Activated CD4-positive, alpha-beta memory T cell treated with anti-CD3 and anti-CD28 coated beads for 36 hours (primary cell): ENCODE measurements at regions not wholly inside any gene's neighbourhood (a gene's known extent, or its start where the extent isn't known, plus 50 kb on each side); places are given as distances from the start of the nearest gene placed in this dataset.

ENCODE experiments used
- CTCF ChIA-PET: fragments of 350-600 bp; sonication (Branson Sonifier 250); formaldehyde crosslinking; loops from one replicate; lab custom pipeline; 2021; ENCODE audit warnings: antibody characterized with exemption, inconsistent platforms; lab: Charles Lee
- POLR2A ChIA-PET: fragments of 350-600 bp; sonication (Branson Sonifier 250); formaldehyde crosslinking; loops from one replicate; lab custom pipeline; 2021; ENCODE audit warnings: antibody characterized with exemption; lab: Charles Lee
- DNase-seq: peaks from one replicate; pipeline ENCODE4 v3.0.0-alpha.2; 2020
- H3K27ac Mint-ChIP-seq: one replicate; pipeline ENCODE4 v1.8.0; 2021; ENCODE audit warnings: mixed read lengths
- H3K27me3 Mint-ChIP-seq: one replicate; pipeline ENCODE4 v1.8.0; 2021; ENCODE audit warnings: mixed read lengths
- H3K36me3 Mint-ChIP-seq: one replicate; pipeline ENCODE4 v1.8.0; 2021; ENCODE audit warnings: mixed read lengths
- H3K4me1 Mint-ChIP-seq: one replicate; pipeline ENCODE4 v1.8.0; 2021; ENCODE audit warnings: low read depth, mixed read lengths
- H3K4me3 Mint-ChIP-seq: one replicate; pipeline ENCODE4 v1.8.0; 2021; ENCODE audit warnings: mild to moderate bottlenecking, mixed read lengths
- H3K9me3 Mint-ChIP-seq: one replicate; pipeline ENCODE4 v1.8.0; 2021; ENCODE audit warnings: mixed read lengths
- intact Hi-C: fragments of 100-400 bp; cut with micrococcal nuclease; formaldehyde crosslinking; loops from one replicate; pipeline ENCODE4 v1.15.1; 2023

DNA sequence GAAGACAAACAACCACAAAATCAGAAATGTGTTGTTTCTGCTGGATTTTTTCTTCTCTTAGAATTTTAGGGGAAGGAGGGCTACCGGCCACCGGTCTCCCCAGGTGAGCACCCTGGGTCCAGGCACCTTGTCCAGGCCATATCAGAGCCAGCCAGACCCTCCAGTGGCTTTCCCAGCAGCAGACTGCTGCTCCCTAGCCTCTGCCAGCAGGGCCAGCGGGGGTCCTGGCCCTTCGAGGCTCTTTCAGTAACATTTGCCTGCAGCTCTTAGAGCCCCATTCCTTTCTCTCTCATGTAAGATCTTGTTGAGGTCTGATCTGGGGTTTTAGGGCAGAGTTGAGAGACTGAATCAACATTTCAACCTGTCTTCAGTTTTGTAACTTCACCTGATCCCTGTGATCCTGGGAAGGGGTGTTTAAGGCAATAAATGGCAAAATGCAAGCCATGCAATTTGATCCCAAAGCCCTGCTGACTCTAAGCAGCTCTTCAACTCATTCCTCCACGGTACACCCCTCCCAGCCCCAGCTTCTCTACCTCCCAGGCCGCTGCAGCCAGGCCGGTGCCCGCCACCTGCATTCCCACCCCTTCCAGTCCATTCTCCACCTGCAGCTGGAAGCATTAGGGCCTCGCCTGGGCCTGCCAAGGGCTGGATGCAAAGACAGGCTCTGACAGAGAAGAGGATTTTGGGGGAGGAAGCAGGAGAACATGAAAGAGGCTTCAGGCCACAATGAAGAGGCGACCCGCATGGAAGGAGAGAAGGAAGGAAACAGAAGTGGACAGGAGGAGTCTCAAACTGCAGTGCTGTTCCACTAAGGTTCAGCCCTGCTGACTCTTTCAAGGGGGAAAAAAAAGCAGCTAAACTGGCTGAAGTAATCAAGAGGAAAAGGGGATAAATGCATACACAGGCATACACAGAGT lies 113.0 kb upstream of the FGF3 start:
- POLR2A ChIA-PET: no interaction called here
- H3K4me1 Mint-ChIP-seq: no peaks in the 10 kb centered on the region

GRCh38 chr11:69934861-69935494 lies 115.8 kb upstream of the FGF3 start:
- Mint-ChIP-seq H3K27ac (no peak overlapping the region), H3K27me3 (peaks cover 10% of the 10 kb centered on the region), H3K9me3 (peaks cover 7% of the 10 kb centered on the region), H3K4me1 (no peaks in the 10 kb centered on the region), H3K36me3 (no peaks in the 10 kb centered on the region), H3K4me3 (no peak overlapping the region)
- ChIA-PET CTCF (no interaction called here), POLR2A (no interaction called here)
- intact Hi-C loops: no loop called here
- no peak for DNase-seq

More for the DNA sequence above, 113.0 kb upstream of the FGF3 start:
- peaks cover 18% of the 10 kb centered on the region for H3K27me3 Mint-ChIP-seq
- no peak overlapping the region for H3K4me3 Mint-ChIP-seq
- intact Hi-C loops: no loop called here
- CTCF ChIA-PET: no interaction called here
- no peaks in the 10 kb centered on the region for H3K36me3 Mint-ChIP-seq
- H3K9me3 Mint-ChIP-seq: peaks cover 11% of the 10 kb centered on the region
- no peak for DNase-seq
- no peak overlapping the region for H3K27ac Mint-ChIP-seq

DNA sequence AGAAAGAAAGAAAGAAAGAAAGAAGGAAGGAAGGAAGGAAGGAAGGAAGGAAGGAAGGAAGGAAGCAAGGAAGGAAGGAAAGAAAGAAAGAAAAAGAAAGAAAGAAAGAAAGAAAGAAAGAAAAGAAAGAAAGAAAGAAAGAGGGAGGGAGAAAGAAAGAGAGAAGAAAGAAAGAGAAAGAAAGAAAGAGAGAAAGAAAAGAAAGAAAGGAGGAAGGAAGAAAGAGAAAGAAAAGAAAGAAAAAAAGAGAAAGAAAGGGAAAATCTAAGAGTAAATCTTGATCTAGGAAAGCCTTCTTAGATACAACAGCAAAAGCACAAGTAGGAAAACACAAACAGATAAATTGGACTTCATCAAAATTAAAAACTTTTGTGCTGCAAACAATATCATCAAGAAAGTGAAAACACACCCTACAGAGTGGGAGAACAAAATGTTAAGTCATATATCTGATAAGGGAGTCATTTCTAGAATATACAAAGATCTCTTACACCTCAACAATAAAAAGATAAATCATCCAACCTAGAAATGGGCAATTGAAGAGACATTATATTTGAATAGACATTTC lies 116.8 kb upstream of the FGF3 start:
- intact Hi-C loops: no loop called here
- CTCF ChIA-PET: no interaction called here

GRCh38 chr11:69936771-69937170 lies 117.6 kb upstream of the FGF3 start:
- peaks cover 18% of the 10 kb centered on the region for H3K27me3 Mint-ChIP-seq
- no peak overlapping the region for H3K27ac Mint-ChIP-seq
- no peaks in the 10 kb centered on the region for H3K4me1 Mint-ChIP-seq
- no peak for DNase-seq
- H3K36me3 Mint-ChIP-seq: no peaks in the 10 kb centered on the region
- intact Hi-C loops: no loop called here
- ChIA-PET CTCF (no interaction called here), POLR2A (no interaction called here)
- no peak overlapping the region for H3K4me3 Mint-ChIP-seq
- peaks cover 7% of the 10 kb centered on the region for H3K9me3 Mint-ChIP-seq

More for the DNA sequence above, 116.8 kb upstream of the FGF3 start:
- no peak for DNase-seq
- H3K27me3 Mint-ChIP-seq: peaks cover 14% of the 10 kb centered on the region
- no peaks in the 10 kb centered on the region for H3K4me1 Mint-ChIP-seq
- no peak overlapping the region for H3K27ac Mint-ChIP-seq
- peaks cover 7% of the 10 kb centered on the region for H3K9me3 Mint-ChIP-seq
- H3K4me3 Mint-ChIP-seq: no peak overlapping the region
- no peaks in the 10 kb centered on the region for H3K36me3 Mint-ChIP-seq
- POLR2A ChIA-PET: no interaction called here

GRCh38 chr11:69938206-69938605 lies 119.0 kb upstream of the FGF3 start:
- ChIA-PET POLR2A (no interaction called here), CTCF (no interaction called here)
- Mint-ChIP-seq H3K27ac (no peak overlapping the region), H3K36me3 (no peaks in the 10 kb centered on the region), H3K4me1 (no peaks in the 10 kb centered on the region), H3K27me3 (peaks cover 20% of the 10 kb centered on the region), H3K4me3 (no peak overlapping the region), H3K9me3 (peaks cover 7% of the 10 kb centered on the region)
- intact Hi-C loops: no loop called here
- no peak for DNase-seq

DNA sequence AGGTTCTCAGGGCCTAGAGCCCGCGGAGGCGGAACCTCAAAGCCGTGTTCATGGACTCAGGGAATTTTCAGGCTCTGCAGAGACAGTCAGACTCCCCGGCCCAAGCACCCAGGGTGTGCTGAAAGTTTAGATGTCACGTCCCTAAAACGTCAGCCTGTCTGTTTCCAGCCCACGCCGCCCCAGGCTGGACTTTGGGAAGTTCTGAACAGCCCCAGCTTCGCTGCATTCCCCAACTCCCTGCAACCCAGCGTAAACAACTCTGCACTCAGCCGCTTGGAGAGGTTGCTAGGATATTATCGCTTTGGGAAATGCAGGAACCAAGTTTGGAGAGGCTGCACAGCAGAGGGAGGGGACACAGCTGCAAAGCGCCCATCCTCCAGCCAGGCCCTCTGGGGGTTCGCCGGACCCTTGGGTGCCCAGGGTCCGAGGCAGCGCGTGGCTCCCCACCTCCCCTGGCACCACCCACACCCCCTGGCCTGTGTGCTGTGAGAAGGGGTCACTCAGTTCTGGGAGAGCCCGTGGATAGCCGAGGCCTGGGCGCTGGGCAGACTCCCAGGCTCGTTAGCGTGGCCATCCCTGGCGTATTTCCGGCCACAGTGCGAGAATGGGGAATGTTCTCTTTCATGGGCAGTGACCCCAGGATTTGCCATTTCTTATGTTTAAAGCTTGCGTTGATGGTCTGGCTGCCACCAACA lies 120.5 kb upstream of the FGF3 start:
- POLR2A ChIA-PET: no interaction called here
- intact Hi-C loops: no loop called here
- Mint-ChIP-seq H3K9me3 (peaks cover 7% of the 10 kb centered on the region), H3K36me3 (no peaks in the 10 kb centered on the region), H3K4me3 (no peak overlapping the region), H3K27me3 (peaks cover 19% of the 10 kb centered on the region), H3K4me1 (no peaks in the 10 kb centered on the region), H3K27ac (no peak overlapping the region)
- DNase-seq: no peak
- CTCF ChIA-PET: no interaction called here

GRCh38 chr11:69940246-69940610 lies 121.0 kb upstream of the FGF3 start:
- CTCF ChIA-PET: no interaction called here
- intact Hi-C loops: no loop called here
- H3K9me3 Mint-ChIP-seq: peaks cover 7% of the 10 kb centered on the region
- no peak for DNase-seq
- POLR2A ChIA-PET: no interaction called here
- no peaks in the 10 kb centered on the region for H3K4me1 Mint-ChIP-seq
- no peaks in the 10 kb centered on the region for H3K36me3 Mint-ChIP-seq
- peaks cover 18% of the 10 kb centered on the region for H3K27me3 Mint-ChIP-seq
- H3K27ac Mint-ChIP-seq: no peak overlapping the region
- no peak overlapping the region for H3K4me3 Mint-ChIP-seq

DNA sequence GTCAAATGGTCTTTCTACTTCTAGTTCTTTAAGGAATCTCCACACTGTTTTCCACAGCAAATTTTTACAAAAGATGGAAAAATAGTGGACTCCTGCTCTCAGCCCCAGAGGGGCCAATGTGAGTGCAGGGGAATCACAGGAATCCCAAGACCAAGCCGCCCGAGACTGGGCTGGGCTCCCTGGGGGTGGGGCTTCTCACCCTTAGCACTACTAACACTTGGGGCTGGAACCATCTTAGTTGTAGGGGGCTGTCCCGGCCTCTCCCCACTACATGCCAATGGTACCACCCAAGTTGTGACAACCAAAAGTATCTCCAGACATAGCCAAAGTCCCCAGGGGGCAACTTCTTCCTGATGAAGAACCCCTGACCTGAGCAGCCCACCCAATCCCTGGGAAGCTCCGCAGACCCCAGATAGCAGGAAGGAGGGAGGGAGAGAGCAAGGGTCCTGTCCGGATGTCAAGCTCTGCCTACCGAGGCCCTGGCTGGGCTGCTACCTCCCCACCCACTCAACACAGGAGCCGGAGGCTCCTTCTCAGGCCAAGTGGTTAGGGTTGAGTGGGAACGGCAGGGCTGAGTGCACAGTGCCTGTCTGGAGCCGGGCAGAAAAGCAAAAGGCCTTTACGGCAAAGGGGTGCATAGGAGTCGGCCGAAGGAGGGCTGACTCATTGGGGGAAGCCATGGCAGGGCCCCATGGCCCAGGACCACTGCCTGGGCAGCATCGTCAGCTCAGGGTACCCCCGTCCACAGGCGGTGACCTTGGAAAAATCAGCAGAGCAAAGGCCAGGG lies 122.5 kb upstream of the FGF3 start:
- H3K27ac Mint-ChIP-seq: no peak overlapping the region
- CTCF ChIA-PET: no interaction called here
- no peaks in the 10 kb centered on the region for H3K36me3 Mint-ChIP-seq
- no peak overlapping the region for H3K4me3 Mint-ChIP-seq
- DNase-seq: no peak
- H3K9me3 Mint-ChIP-seq: peaks cover 1% of the 10 kb centered on the region
- POLR2A ChIA-PET: no interaction called here
- intact Hi-C loops: no loop called here
- H3K27me3 Mint-ChIP-seq: peaks cover 18% of the 10 kb centered on the region
- no peaks in the 10 kb centered on the region for H3K4me1 Mint-ChIP-seq

DNA sequence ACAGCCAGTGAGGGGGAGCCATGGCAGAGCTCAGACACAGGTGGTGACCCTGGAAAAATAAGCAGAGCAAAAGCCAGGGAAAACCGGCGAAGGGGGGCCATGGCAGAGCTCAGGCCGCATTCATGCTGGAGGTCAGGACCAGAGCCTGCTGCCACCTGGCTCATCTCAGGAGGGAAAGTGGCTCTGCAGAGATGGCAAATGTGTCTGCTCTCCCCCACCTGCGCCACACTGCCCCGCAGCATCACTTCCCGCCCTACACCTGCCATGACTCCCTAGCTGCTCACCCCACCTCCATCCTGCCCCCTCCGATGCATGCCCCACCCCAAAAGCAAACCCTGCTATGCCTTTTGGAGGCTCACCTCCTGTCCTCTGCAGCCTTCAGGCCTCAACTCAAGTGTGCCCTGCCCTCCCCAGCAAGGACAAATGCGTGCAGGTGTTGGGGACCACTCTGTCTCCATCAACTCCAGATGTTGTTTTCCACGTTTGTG lies 123.2 kb upstream of the FGF3 start:
- POLR2A ChIA-PET: no interaction called here

DNA sequence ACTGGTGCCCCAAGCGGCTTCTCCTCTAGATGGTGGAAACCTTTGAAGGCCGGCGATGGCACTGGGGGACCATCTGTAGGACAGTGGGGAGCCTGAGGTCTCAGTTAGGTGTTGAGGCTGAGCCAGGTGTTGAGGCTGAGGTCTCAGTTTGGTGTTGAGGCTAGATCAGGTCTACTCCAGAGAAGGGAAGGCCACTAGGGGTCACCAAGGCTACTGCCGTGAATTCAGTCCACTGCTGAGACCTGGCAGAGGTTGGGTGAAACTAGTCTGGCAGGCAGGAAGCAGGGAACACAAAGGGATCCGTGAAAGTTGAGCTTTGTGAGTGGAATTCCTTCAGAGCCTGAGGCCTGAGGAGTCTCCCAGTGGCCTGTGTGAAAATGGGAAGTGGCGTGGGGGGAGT lies 123.8 kb upstream of the FGF3 start:
- H3K27me3 Mint-ChIP-seq: peaks cover 21% of the 10 kb centered on the region
- no peak overlapping the region for H3K27ac Mint-ChIP-seq
- no peak overlapping the region for H3K4me3 Mint-ChIP-seq
- no peaks in the 10 kb centered on the region for H3K4me1 Mint-ChIP-seq
- no peaks in the 10 kb centered on the region for H3K36me3 Mint-ChIP-seq
- intact Hi-C loops: no loop called here
- ChIA-PET CTCF (no interaction called here), POLR2A (no interaction called here)
- no peak for DNase-seq
- no peaks in the 10 kb centered on the region for H3K9me3 Mint-ChIP-seq

More for the DNA sequence above, 123.2 kb upstream of the FGF3 start:
- Mint-ChIP-seq H3K4me3 (no peak overlapping the region), H3K9me3 (no peaks in the 10 kb centered on the region), H3K36me3 (no peaks in the 10 kb centered on the region), H3K27ac (no peak overlapping the region), H3K4me1 (no peaks in the 10 kb centered on the region), H3K27me3 (peaks cover 18% of the 10 kb centered on the region)
- intact Hi-C loops: no loop called here
- no peak for DNase-seq
- CTCF ChIA-PET: no interaction called here

DNA sequence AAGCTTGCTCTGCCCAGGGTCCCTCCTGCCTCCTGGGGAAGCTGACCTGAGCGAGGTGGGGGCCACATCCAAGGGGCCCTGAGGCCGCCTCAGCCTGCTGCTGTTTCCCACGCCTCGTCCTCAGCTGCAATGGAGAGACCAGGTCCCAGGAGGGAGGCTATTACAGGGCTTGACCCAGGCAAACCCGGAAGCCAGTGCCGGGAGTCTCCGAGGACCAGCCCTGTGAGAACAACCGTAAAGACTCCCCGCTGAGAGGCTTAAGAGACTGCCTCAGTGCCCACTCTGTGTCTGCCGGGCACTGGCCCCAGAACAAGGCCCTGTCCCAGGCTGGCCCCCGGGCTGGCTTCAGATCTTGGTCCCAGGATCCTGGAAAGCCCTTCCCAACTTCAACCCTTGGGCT lies 124.3 kb upstream of the FGF3 start:
- no peak overlapping the region for H3K4me3 Mint-ChIP-seq
- intact Hi-C loops: no loop called here
- H3K4me1 Mint-ChIP-seq: no peaks in the 10 kb centered on the region
- POLR2A ChIA-PET: no interaction called here
- no peak for DNase-seq
- H3K27ac Mint-ChIP-seq: no peak overlapping the region
- CTCF ChIA-PET: no interaction called here
- H3K27me3 Mint-ChIP-seq: peaks cover 21% of the 10 kb centered on the region
- H3K36me3 Mint-ChIP-seq: no peaks in the 10 kb centered on the region
- H3K9me3 Mint-ChIP-seq: no peaks in the 10 kb centered on the region
